Sigmoid colon (tissue), 6 donors: ENCODE measurements at regions not wholly inside any gene's neighbourhood (a gene's known extent, or its start where the extent isn't known, plus 50 kb on each side); places are given as distances from the start of the nearest gene placed in this dataset.

ENCODE experiments used
- DNase-seq: peaks from one replicate; pipeline ENCODE4 v3.0.0-alpha.2; 2019
- H3K27ac ChIP-seq, 4 donors: fragments of 200-600 bp; sonication (generic); one replicate each; pipeline ENCODE4 v1.5.1; 2016 to 2019; ENCODE audit warnings: mild to moderate bottlenecking in 1 of 4
- H3K27me3 ChIP-seq, 3 donors: fragments of 200-600 bp; sonication (generic); one replicate each; pipeline ENCODE4 v1.5.1; 2019; ENCODE audit warnings: mild to moderate bottlenecking in 1 of 3
- H3K36me3 ChIP-seq, 4 donors: fragments of 200-600 bp; sonication (generic); one replicate each; pipeline ENCODE4 v1.5.1; 2016 to 2019
- H3K4me1 ChIP-seq, 4 donors: fragments of 200-600 bp; sonication (generic); one replicate each; pipeline ENCODE4 v1.5.1; 2017 to 2019
- H3K4me3 ChIP-seq, 4 donors: fragments of 200-600 bp; sonication (generic); one replicate each; pipeline ENCODE4 v1.5.1; 2017 to 2019; ENCODE audit warnings: mild to moderate bottlenecking in 2 of 4, moderate library complexity in 1 of 4
- H3K9me3 ChIP-seq, 4 donors: fragments of 200-600 bp in 3 of 4; sonication (generic) in 3 of 4; one replicate each; pipeline versions ENCODE4 v1.5.1 to v1.6.1; 2013 to 2019
- EP300 ChIP-seq, 4 donors: sonication (generic); formaldehyde crosslinking; IDR thresholded peaks; one replicate each; pipeline ENCODE4 v1.6.1; 2017; ENCODE audit warnings: antibody characterized with exemption in 4 of 4
- POLR2A ChIP-seq, 2 donors: fragments of 450-650 bp; IDR thresholded peaks; one replicate each; pipeline ENCODE4 v1.6.1; 2016; ENCODE audit warnings: antibody characterized with exemption in 2 of 2, mild to moderate bottlenecking in 2 of 2, moderate library complexity in 2 of 2
- POLR2AphosphoS5 ChIP-seq, 4 donors: sonication (generic); formaldehyde crosslinking; IDR thresholded peaks; one replicate each; pipeline ENCODE4 v1.6.1; 2017; ENCODE audit warnings: antibody characterized with exemption in 4 of 4
- WGBS, 2 donors: extraction: QIAGEN DNeasy Blood & Tissue Kit; methylation state at CpG; one replicate each; pipeline ENCODE4 v1.1.7; 2013; 5-methylcytosine and 5-hydroxymethylcytosine counted together
- intact Hi-C: fragments of 100-400 bp; cut with DNase I; formaldehyde crosslinking; loops from one replicate; pipeline ENCODE4 v1.15.1; 2023
- TF ChIP-seq, protein P1 (sequence below), 4 experiments: fragments of 450-650 bp in 3 of 4; fragments of 200-600 bp in 1 of 4; IDR thresholded peaks; one replicate each; pipeline ENCODE4 v1.5.1; 2016 to 2019; ENCODE audit warnings: antibody characterized with exemption in 4 of 4, mild to moderate bottlenecking in 3 of 4, moderate library complexity in 2 of 4
- donor health status: healthy with polysubstance abuse.
- donor health status: healthy.

GRCh38 chr3:150249779-150250470 is 158.2 kb upstream of the TSC22D2 start:
- Histone ChIP-seq H3K27ac (peak overlapping the region in 1 of 4 donors; percentile 62), H3K9me3 (no peaks in the 10 kb centered on the region), H3K36me3 (no peaks in the 10 kb centered on the region), H3K4me3 (no peak overlapping the region), H3K27me3 (no peaks in the 10 kb centered on the region), H3K4me1 (peaks cover 0 to 45% (median 26%) of the 10 kb centered on the region in 4 donors)
- no peak for TF ChIP-seq POLR2A (IDR thresholded peaks at IDR 0.05)
- WGBS, 2 donors: 87 to 89% methylated on average over 7 of the region's 7 CpGs
- intact Hi-C loops: no loop called here
- DNase-seq: no peak

DNA sequence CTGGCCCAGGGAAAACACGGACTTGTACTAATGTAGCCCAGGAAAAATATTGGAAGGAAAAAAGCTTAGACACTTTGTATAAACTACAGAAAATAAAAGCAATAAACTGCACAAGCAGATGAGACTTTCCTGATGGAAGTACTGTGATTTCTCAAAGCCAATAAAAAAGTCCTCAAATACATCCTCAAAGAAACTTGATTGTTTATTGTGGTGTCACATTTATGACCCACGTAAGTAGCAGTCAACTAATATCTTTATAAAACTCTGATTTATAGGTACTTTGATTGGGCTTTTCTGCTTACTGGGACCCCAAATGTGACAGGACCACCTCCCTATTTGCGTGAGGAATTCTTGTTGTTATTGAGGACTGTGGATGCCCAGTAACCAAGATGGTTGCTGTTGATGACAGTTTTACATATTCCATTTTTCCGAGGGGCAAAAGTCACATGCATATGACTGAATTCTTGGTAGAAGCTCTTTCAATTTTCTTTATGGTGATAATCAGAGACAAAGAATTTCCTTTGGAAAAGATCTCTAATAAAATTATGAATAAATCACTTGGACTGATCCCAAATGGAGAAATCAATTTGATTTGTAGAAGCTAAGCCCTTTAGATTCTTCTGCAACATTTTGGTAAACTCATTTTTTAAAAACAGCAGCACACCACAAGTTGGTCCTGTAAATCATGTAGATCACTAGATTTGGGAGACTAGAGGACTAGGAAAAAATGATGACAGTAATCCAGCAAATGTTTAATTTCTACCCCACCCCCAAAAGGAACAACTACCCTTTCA is 159.0 kb upstream of the TSC22D2 start:
- no peaks in the 10 kb centered on the region for H3K9me3 ChIP-seq
- 63 to 68% methylated on average over 4 of the region's 4 CpGs for WGBS, 2 donors
- intact Hi-C loops: no loop called here
- H3K4me3 ChIP-seq: no peak overlapping the region
- peaks cover 0 to 41% (median 26%) of the 10 kb centered on the region in 4 donors for H3K4me1 ChIP-seq
- no peak for DNase-seq
- no peaks in the 10 kb centered on the region for H3K36me3 ChIP-seq
- TF ChIP-seq POLR2A (IDR thresholded peaks at IDR 0.05) (no peak), POLR2AphosphoS5 (IDR thresholded peaks at IDR 0.05) (peak; percentile 26 to 84 (median 62)), EP300 (IDR thresholded peaks at IDR 0.05) (peak in 1 of 4 donors; percentile 54)
- TF ChIP-seq, protein P1, sequence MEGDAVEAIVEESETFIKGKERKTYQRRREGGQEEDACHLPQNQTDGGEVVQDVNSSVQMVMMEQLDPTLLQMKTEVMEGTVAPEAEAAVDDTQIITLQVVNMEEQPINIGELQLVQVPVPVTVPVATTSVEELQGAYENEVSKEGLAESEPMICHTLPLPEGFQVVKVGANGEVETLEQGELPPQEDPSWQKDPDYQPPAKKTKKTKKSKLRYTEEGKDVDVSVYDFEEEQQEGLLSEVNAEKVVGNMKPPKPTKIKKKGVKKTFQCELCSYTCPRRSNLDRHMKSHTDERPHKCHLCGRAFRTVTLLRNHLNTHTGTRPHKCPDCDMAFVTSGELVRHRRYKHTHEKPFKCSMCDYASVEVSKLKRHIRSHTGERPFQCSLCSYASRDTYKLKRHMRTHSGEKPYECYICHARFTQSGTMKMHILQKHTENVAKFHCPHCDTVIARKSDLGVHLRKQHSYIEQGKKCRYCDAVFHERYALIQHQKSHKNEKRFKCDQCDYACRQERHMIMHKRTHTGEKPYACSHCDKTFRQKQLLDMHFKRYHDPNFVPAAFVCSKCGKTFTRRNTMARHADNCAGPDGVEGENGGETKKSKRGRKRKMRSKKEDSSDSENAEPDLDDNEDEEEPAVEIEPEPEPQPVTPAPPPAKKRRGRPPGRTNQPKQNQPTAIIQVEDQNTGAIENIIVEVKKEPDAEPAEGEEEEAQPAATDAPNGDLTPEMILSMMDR (IDR thresholded peaks at IDR 0.05): no peak
- H3K27me3 ChIP-seq: no peaks in the 10 kb centered on the region
- H3K27ac ChIP-seq: peak overlapping the region in 3 of 4 donors; percentile 45 to 62 (median 51)

- TF ChIP-seq EP300 (IDR thresholded peaks at IDR 0.05) (no peak), POLR2A (IDR thresholded peaks at IDR 0.05) (no peak), POLR2AphosphoS5 (IDR thresholded peaks at IDR 0.05) (no peak)
- TF ChIP-seq, protein P1 (IDR thresholded peaks at IDR 0.05): no peak
- 60 to 68% methylated on average over 5 of the region's 5 CpGs for WGBS, 2 donors
- Histone ChIP-seq H3K27ac (peak overlapping the region in 3 of 4 donors; percentile 45 to 62 (median 51)), H3K27me3 (no peaks in the 10 kb centered on the region), H3K4me3 (no peak overlapping the region), H3K36me3 (no peaks in the 10 kb centered on the region), H3K4me1 (peaks cover 0 to 41% (median 26%) of the 10 kb centered on the region in 4 donors), H3K9me3 (no peaks in the 10 kb centered on the region)
- DNase-seq: no peak
- intact Hi-C loops: no loop called here
Observed at GRCh38 chr3:150248116-150248887, 159.8 kb upstream of the TSC22D2 start.

DNA sequence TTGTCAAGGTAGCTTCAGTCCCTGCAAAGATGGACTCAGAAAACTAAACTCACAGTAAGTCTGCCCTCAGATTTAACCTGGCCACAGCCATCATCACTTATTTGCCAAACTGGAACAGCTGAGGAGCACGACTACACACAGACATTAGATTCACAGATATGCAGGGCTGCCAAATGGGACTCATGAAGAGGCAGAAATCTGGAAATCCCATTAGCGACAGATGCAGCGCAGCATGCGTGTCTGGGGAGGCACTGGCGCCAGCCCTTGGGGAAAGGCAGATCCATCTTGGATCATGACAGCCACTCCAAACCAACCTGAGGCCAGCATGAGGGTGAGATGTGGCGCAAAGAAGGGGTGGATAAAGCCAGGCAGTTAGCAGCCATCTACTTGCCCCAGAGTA is 160.7 kb upstream of the TSC22D2 start:
- intact Hi-C loops: no loop called here
- TF ChIP-seq POLR2AphosphoS5 (IDR thresholded peaks at IDR 0.05) (no peak), POLR2A (IDR thresholded peaks at IDR 0.05) (no peak), EP300 (IDR thresholded peaks at IDR 0.05) (no peak)
- TF ChIP-seq, protein P1 (IDR thresholded peaks at IDR 0.05): no peak
- Histone ChIP-seq H3K27me3 (no peaks in the 10 kb centered on the region), H3K27ac (no peak overlapping the region), H3K9me3 (no peaks in the 10 kb centered on the region), H3K4me3 (no peak overlapping the region), H3K36me3 (no peaks in the 10 kb centered on the region), H3K4me1 (peaks cover 0 to 42% (median 27%) of the 10 kb centered on the region in 4 donors)
- 96% methylated on average over 6 of the region's 6 CpGs for WGBS, 2 donors
- no peak for DNase-seq

DNA sequence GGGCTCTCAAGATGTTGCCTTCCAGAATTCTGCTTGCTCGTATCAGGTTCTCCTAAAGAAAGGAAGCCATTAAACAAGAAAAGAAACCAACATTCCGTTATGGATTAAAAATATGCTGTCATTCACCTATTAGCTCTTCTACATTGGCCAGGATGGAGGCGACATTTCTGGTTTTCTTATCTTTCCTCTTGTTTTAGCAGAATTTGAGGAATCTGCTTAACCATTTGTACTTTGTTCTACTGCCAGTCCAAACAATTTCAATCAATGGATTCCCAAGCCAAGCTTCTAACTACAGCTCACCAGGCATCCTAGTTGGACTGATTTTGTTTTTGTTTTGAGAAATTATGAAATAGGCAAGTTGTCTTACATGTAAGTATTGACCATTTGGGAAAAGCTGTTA is 164.6 kb upstream of the TSC22D2 start:
- Histone ChIP-seq H3K36me3 (no peaks in the 10 kb centered on the region), H3K4me3 (no peak overlapping the region), H3K9me3 (no peaks in the 10 kb centered on the region), H3K4me1 (peaks cover 0 to 32% (median 24%) of the 10 kb centered on the region in 4 donors), H3K27ac (no peak overlapping the region), H3K27me3 (no peaks in the 10 kb centered on the region)
- intact Hi-C loops: no loop called here
- TF ChIP-seq EP300 (IDR thresholded peaks at IDR 0.05) (no peak), POLR2AphosphoS5 (IDR thresholded peaks at IDR 0.05) (no peak), POLR2A (IDR thresholded peaks at IDR 0.05) (no peak)
- TF ChIP-seq, protein P1 (IDR thresholded peaks at IDR 0.05): no peak
- WGBS, 2 donors: 80 to 90% methylated on average over 3 of the region's 3 CpGs
- no peak for DNase-seq
